ENCODE measurements at regions not wholly inside any gene's neighbourhood (a gene's known extent, or its start where the extent isn't known, plus 50 kb on each side); places are given as distances from the start of the nearest gene placed in this dataset.

GRCh38 chr3:68378631-68379030, 553.7 kb downstream of the TAFA4 start:
- no peak overlapping the region for H3K4me3 ChIP-seq (ENCODE audit: extremely low read depth in 1 of 4, insufficient read depth in 2 of 4, low read depth in 3 of 4, low read length in 4 of 4)
- H2AFZ ChIP-seq (ENCODE audit: low read length) = no peak overlapping the region
- no peak overlapping the region for H4K5ac ChIP-seq (ENCODE audit: insufficient read length, low read depth, low read length)
- H2AK5ac ChIP-seq (ENCODE audit: low read depth, low read length) = no peak overlapping the region
- H3K9me3 ChIP-seq (ENCODE audit: insufficient read depth in 2 of 2, low read depth in 1 of 2, low read length in 1 of 2) = peaks cover 10 to 13% of the 10 kb centered on the region in 2 experiments; a peak in 3 of 4 replicates
- CTCF ChIA-PET (ENCODE audit: partially characterized antibody) = no interaction called here
- FAIRE-seq (no peak), DNase-seq (ENCODE audit: low read depth in 1 of 2, low spot score in 2 of 2) (no peak)
- no peak overlapping the region for H3K27ac ChIP-seq (ENCODE audit: low read depth, low read length)
- TF ChIP-seq SP4 (IDR thresholded peaks at IDR 0.05; ENCODE audit: low read length) (no peak), CTBP2 (IDR thresholded peaks at IDR 0.05; ENCODE audit: borderline replicate concordance, insufficient read depth, insufficient read length, low read length) (no peak), SRF (IDR thresholded peaks at IDR 0.05; ENCODE audit: low read depth, low read length) (no peak), JUN (IDR thresholded peaks at IDR 0.05; ENCODE audit: low read depth, low read length) (no peak), TEAD4 (IDR thresholded peaks at IDR 0.05; ENCODE audit: low read depth, low read length) (no peak)
- POLR2A ChIA-PET (ENCODE audit: partially characterized antibody) = no interaction called here
- H3K36me3 ChIP-seq (ENCODE audit: control insufficient read depth in 2 of 4, insufficient read depth in 4 of 4, low read length in 3 of 4) = no peaks in the 10 kb centered on the region
- no peaks in the 10 kb centered on the region for H3K79me2 ChIP-seq (ENCODE audit: control insufficient read depth in 1 of 2, insufficient read depth in 2 of 2, low read length in 2 of 2)
- H3K27me3 ChIP-seq (replicated peaks in 1 of 4; ENCODE audit: control insufficient read depth in 3 of 4, extremely low read depth in 1 of 4, insufficient read depth in 3 of 4, low read length in 3 of 4) = no peaks in the 10 kb centered on the region
- H3K18ac ChIP-seq (ENCODE audit: extremely low read depth, low read length) = no peak overlapping the region
- no peak overlapping the region for H3K56ac ChIP-seq (replicated peaks; ENCODE audit: insufficient read length, low read depth, low read length)
- no peak overlapping the region for H2BK15ac ChIP-seq (ENCODE audit: low read length)
- H2BK5ac ChIP-seq (ENCODE audit: low read depth, low read length) = no peak overlapping the region
- no peak overlapping the region for H3K9ac ChIP-seq (replicated peaks in 1 of 4; ENCODE audit: extremely low read depth in 1 of 4, low read depth in 3 of 4, low read length in 3 of 4)
- no peak overlapping the region for H3K23ac ChIP-seq (ENCODE audit: insufficient read length)
- H3K23me2 ChIP-seq (ENCODE audit: low read depth, low read length) = no peaks in the 10 kb centered on the region
- no peaks in the 10 kb centered on the region for H4K20me1 ChIP-seq (replicated peaks in 1 of 2; ENCODE audit: control insufficient read depth in 1 of 2, insufficient read depth in 2 of 2, low read length in 2 of 2)
- 90% methylated on average over 8 of the region's 8 CpGs; no CpG with 5 or more reads in 1 of the 2 experiments for whole genome bisulfite sequencing, 2 experiments (ENCODE audit: extremely low coverage in 1 of 2, insufficient coverage in 1 of 2, insufficient read length in 1 of 2, insufficient replicate concordance in 2 of 2, low coverage in 1 of 2, low lambda C conversion rate in 2 of 2, missing lambda C conversion rate in 1 of 2)
- no peaks in the 10 kb centered on the region for H3K4me1 ChIP-seq (replicated peaks in 1 of 4; ENCODE audit: control insufficient read depth in 3 of 4, insufficient read depth in 4 of 4, low read length in 3 of 4)
- no peak overlapping the region for H3K4ac ChIP-seq (replicated peaks; ENCODE audit: insufficient read length, low read depth, low read length)
- H3K14ac ChIP-seq (ENCODE audit: insufficient read length) = no peak overlapping the region
- H2BK12ac ChIP-seq (ENCODE audit: low read depth, low read length) = no peak overlapping the region
- H2BK20ac ChIP-seq (ENCODE audit: low read length) = no peak overlapping the region
- H4K8ac ChIP-seq (ENCODE audit: extremely low read depth, insufficient read depth, low read length) = no peak overlapping the region
- no peak overlapping the region for H3K4me2 ChIP-seq (ENCODE audit: insufficient read depth in 1 of 2, low read depth in 2 of 2, low read length in 2 of 2)
- no peak overlapping the region for H2BK120ac ChIP-seq (replicated peaks; ENCODE audit: low read depth, low read length)
- no peaks in the 10 kb centered on the region for H3K79me1 ChIP-seq (ENCODE audit: low read depth, low read length)
- H4K91ac ChIP-seq (replicated peaks; ENCODE audit: insufficient read length, low read length) = no peak overlapping the region
